GM18499 (cell line): ENCODE measurements at regions not wholly inside any gene's neighbourhood (a gene's known extent, or its start where the extent isn't known, plus 50 kb on each side); places are given as distances from the start of the nearest gene placed in this dataset.

Source experiments
- ATAC-seq: cut with Tn5 transposase; IDR thresholded peaks from one replicate; pipeline ENCODE4 v1.9.1; 2021; ENCODE audit warnings: moderate number of reproducible peaks; ENCODE audit not compliant: insufficient read depth, unreplicated experiment

GRCh38 chr2:60116161-60116875 is 437.1 kb downstream of the BCL11A start:
- no peak for ATAC-seq

DNA sequence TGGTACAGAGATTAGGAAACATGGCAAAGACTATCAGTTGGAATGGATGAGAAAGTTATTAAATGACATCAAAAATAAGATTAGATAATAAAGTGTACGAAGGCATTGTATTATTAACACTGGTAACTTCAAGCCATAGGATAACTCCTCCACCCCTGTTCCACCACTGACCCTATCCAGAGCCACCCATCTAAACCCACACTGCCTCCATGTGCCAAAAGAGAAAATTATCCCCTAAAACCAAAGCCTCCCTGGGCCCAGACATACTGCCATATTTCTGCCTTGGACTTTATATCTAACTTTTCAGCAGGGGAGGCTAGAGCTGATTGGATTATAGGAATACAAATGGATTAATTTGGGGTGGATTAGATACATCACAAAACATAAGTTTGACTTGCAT is 443.7 kb downstream of the BCL11A start:
- no peak for ATAC-seq

- ATAC-seq: no peak
Observed at GRCh38 chr2:60106836-60107529, 446.5 kb downstream of the BCL11A start.

- ATAC-seq: no peak
Observed at GRCh38 chr2:60105906-60106305, 447.5 kb downstream of the BCL11A start.

DNA sequence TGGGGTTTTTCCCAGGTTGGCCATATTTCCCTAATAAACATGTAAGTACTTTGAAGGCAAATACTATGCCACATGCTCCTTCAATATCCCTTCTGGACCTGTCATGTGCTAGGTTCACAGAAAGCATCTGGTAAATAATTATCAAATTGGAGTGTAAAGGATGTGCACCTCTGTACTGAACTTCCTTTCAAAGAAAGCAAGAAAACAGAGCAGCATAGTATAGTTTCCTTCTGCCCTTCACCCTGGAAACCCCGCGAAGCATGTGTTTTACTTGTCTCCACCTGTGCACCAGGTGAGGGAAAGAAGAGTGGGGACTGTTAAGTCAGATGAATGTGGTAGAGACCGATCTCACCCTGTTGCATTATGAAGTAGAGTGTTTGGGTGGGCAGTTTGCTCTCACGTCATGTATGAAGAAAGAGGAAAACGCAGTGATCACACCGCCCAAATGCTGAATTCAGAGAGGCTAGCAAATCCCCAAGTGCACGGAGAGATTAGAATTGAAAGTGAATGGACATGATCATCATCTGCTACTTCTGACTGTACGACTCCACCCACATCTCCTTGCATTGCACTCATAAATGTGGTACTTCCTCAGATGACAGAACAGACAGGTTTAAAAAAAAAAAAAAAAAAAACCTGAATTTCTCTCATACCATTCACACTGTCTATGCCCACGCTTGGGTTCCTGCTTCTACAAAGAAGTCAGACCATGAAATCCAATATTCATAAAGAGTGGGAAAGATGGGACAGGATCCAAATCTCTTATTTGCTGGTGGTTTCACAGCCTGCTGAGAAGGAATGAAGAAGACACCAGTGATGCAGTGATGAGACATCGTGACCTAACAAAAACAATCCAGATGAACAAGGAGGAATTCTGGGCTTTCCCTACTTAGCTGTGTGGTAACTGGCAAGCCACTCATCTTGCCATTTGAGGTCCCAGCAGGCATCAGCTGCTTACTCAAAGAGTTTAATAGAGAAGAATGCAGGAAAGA is 448.6 kb downstream of the BCL11A start:
- no peak for ATAC-seq

- ATAC-seq: no peak
Observed at GRCh38 chr2:60100034-60100433, 453.4 kb downstream of the BCL11A start.

DNA sequence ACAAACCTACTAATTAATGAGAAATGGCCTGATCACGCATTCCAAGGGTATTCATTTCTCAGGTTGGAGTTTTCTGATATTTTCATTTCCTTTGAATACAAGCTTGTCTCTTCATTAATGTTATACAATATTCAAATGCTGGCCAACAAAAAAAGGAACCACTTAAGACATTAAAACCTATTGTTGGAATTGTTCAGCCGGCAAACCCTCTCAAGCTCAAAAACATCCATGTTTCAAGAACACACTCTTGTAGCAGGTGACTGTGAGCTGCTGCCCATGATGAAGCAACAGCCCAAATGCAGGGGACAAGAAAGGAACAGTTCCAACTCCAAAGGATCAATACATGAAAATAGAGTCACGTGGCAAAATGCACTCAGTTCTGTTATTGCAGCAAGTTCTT is 454.5 kb downstream of the BCL11A start:
- no peak for ATAC-seq

- no peak for ATAC-seq
Observed at GRCh38 chr2:60097298-60097697, 456.2 kb downstream of the BCL11A start.

GRCh38 chr2:60096556-60096955 is 456.9 kb downstream of the BCL11A start:
- no peak for ATAC-seq

GRCh38 chr2:60095903-60096302 is 457.6 kb downstream of the BCL11A start:
- ATAC-seq: no peak

DNA sequence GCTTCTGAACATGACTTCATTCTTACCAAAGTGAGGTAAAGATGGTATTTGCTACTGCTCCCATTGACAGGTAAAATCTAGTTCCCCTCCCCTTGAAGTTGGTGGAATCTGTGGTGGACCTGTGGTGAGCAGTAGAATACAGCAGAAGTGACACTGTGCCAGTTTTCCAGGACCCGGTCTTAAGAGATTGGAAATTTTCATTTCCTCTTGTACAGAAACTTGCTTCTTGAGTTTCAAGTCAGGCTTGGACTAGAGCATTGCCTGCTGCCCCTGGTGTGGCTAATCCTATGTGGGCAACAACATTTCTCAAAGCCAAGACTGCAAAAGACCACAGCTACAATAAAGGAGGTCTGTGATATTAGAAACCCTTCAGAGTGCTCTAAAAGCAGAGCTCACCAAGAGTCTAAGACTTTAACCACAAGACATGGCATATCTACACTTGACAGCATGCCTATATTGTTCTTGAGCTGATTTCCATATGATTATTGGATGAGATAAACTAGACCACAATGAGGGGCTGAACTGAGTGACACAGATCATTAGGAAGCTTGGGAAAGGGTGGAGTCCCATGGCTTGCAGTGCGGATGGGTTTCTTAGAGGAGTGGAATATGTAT is 458.1 kb downstream of the BCL11A start:
- ATAC-seq: no peak

- ATAC-seq: no peak
Observed at GRCh38 chr2:60094450-60094929, 459.0 kb downstream of the BCL11A start.

GRCh38 chr2:60092781-60093180 is 460.7 kb downstream of the BCL11A start:
- ATAC-seq: no peak

GRCh38 chr2:60091894-60092293 is 461.6 kb downstream of the BCL11A start:
- no peak for ATAC-seq

DNA sequence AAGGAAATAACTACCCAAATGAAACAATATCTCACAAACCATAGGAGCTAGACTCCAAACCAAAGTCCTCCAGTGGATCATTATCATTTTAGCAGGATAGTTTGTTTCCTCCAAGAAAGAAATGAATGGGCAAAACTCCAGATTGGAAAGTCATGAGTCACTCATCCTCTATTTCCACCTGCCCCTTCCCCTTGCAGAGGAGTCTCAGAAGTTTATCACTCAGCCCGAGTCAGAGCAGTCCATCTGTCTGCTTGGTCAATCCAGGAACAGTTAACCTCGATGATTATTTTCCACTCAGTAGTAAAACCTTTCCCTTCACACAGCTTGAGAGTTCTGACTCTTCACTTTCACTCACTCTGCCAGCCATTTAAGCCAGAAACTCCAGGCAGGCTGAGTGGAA is 462.2 kb downstream of the BCL11A start:
- no peak for ATAC-seq

- ATAC-seq: no peak
Observed at GRCh38 chr2:60079562-60079961, 473.9 kb downstream of the BCL11A start.

DNA sequence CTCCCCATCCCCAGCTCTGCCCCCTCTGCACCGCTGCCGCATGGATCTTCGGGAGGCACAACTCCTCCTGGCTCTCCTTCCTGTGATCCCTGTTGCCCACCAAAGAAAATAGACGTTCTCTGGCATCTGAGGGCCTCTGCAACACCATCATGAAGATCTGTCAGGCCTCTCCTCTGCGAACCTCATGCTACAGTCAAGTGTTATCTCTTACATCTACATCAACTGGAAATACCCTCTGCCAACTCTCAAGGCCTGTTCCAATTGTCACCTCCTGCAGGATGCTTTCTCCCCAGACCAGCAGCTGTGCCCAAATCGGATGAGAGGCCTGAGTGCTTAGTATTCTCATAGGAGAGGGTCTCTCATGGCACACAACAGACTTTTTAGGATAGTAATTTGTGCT is 478.4 kb downstream of the BCL11A start:
- no peak for ATAC-seq

DNA sequence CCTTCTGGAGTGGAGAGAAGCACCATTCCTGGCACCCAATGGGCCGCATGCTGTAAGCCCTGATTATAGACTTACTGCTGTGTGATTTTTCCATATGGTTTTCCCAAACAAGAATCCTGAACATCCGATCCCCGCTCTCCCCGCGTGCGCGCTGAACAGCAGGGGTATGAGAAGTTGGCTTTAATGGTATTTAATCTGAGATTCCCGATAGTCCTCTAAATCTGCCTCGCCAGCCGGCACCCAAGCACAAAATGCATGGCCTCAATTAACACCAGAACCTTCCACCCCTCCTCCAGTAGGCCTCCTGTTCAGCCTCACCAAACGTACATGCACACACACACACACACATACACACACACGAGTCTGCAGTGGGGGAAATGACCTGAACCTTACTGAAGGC is 480.3 kb downstream of the BCL11A start:
- no peak for ATAC-seq

GRCh38 chr2:60072609-60073008 is 480.8 kb downstream of the BCL11A start:
- no peak for ATAC-seq

DNA sequence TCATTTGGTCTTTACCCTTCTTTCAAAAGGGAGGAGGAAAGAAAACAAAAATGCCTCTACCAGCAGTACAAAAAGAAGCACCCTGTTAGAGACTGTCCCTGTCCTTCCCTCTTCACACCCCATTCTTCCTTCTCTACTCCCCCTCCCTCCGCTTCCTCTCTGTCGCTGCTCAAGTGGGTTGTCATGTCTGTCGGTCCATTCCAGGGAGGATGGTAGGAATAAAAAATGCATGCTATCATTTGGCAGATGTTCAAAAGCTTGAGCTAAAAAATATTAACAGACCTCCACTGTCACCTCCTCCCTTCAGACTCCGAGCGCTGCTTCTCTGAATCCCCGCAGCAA is 482.0 kb downstream of the BCL11A start:
- no peak for ATAC-seq
